ENCODE measurements at regions not wholly inside any gene's neighbourhood (a gene's known extent, or its start where the extent isn't known, plus 50 kb on each side); places are given as distances from the start of the nearest gene placed in this dataset.

DNA sequence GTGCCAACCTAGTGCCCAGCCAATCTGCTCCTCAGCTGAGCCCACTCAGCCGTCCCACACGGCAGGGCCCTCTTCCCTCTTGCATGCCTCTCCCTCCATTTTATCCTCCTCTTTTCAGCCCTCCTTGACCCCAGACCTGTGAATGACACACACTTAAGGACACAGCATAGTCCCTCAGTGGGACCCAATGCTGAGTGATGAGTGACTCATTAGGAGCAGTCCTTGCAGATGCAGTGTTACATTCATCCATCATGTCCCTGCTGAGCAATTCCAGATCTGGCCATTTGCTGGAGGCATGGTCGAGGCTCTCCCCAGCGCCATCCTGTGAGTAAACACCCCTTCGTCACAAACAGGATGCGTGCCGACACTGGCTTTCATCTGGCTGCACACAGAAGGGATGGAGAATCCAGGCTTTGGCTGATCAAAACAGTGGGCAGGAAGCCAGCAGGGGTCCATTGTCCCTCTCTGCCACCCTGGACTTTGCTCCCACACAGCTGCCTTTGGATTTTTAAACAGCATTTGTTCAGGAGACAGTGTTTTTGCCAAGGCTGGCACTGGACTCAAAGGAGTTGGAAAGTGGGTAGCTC lies 122.6 kb downstream of the AXIN2 start:
- POLR2A ChIA-PET (ENCODE audit: unreplicated experiment): no interaction called here

More for the DNA sequence above, 122.6 kb downstream of the AXIN2 start:
- H3K36me3 ChIP-seq (ENCODE audit: control insufficient read depth, insufficient read depth, low read length): no peaks in the 10 kb centered on the region
- dilution Hi-C loops (cut with HindIII; ENCODE audit: low sequenced_read_pairs, unreplicated experiment): no loop called here
- H3K4me1 ChIP-seq (ENCODE audit: control insufficient read depth, insufficient read depth, low read length): no peaks in the 10 kb centered on the region
- H2BK5ac ChIP-seq (ENCODE audit: low read depth, low read length, poor library complexity, severe bottlenecking): no peak overlapping the region
- no peak overlapping the region for H2BK15ac ChIP-seq (ENCODE audit: low read depth, low read length)
- no peak overlapping the region for H3K4me2 ChIP-seq (ENCODE audit: low read depth, low read length)
- intact Hi-C loops (cut with micrococcal nuclease): no loop called here
- no peak overlapping the region for H3K14ac ChIP-seq (replicated peaks; ENCODE audit: low read depth, low read length)
- H4K5ac ChIP-seq (ENCODE audit: low read depth, low read length): no peak overlapping the region
- no peak overlapping the region for H4K91ac ChIP-seq (ENCODE audit: insufficient read depth, low read depth, low read length)
- CTCF ChIA-PET: interaction anchor here (0.6 kb wide), 1 partner anchor 78 kb away, joined by 3 read pairs; no protein-coding TSS in a partner anchor
- in situ Hi-C loops (cut with MboI; ENCODE audit: low sequenced_read_pairs): no loop called here
- no peak overlapping the region for H3K18ac ChIP-seq (ENCODE audit: low read depth, low read length)
- H4K20me1 ChIP-seq (ENCODE audit: insufficient read depth, low read length): no peaks in the 10 kb centered on the region
- no peak overlapping the region for H3K56ac ChIP-seq (ENCODE audit: extremely low read depth, insufficient read depth, low read length)
- H3K23ac ChIP-seq (ENCODE audit: low read depth, low read length): no peak overlapping the region
- no peak overlapping the region for H3K27ac ChIP-seq (ENCODE audit: insufficient read depth, low read length)
- TF ChIP-seq MXI1 (IDR thresholded peaks at IDR 0.05; ENCODE audit: borderline replicate concordance, low read depth, low read length) (no peak), BHLHE40 (IDR thresholded peaks at IDR 0.05; ENCODE audit: low read depth, low read length) (no peak), CHD1 (IDR thresholded peaks at IDR 0.05; ENCODE audit: low read depth, low read length) (no peak), SMC3 (IDR thresholded peaks at IDR 0.05; ENCODE audit: low read depth, low read length) (no peak), MAZ (IDR thresholded peaks at IDR 0.05; ENCODE audit: borderline replicate concordance, low read depth, low read length) (no peak), NFE2L2 (IDR thresholded peaks at IDR 0.05; ENCODE audit: low read depth, low read length) (no peak), CEBPB (IDR thresholded peaks at IDR 0.05; ENCODE audit: low read depth, low read length) (no peak), RAD21 (IDR thresholded peaks at IDR 0.05; ENCODE audit: low read length) (no peak), RFX5 (IDR thresholded peaks at IDR 0.05; ENCODE audit: low read depth, low read length) (no peak), MAFK (IDR thresholded peaks at IDR 0.05; ENCODE audit: low read depth, low read length) (no peak), FOS (IDR thresholded peaks at IDR 0.05; ENCODE audit: low read depth, low read length) (no peak), USF2 (IDR thresholded peaks at IDR 0.05; ENCODE audit: low read depth, low read length) (no peak), POLR2A (IDR thresholded peaks at IDR 0.05; ENCODE audit: low read depth, low read length) (no peak)
- TF ChIP-seq, protein P1, sequence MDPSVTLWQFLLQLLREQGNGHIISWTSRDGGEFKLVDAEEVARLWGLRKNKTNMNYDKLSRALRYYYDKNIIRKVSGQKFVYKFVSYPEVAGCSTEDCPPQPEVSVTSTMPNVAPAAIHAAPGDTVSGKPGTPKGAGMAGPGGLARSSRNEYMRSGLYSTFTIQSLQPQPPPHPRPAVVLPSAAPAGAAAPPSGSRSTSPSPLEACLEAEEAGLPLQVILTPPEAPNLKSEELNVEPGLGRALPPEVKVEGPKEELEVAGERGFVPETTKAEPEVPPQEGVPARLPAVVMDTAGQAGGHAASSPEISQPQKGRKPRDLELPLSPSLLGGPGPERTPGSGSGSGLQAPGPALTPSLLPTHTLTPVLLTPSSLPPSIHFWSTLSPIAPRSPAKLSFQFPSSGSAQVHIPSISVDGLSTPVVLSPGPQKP (IDR thresholded peaks at IDR 0.05; ENCODE audit: borderline replicate concordance, low read depth, low read length): no peak
- TF ChIP-seq, protein P2, sequence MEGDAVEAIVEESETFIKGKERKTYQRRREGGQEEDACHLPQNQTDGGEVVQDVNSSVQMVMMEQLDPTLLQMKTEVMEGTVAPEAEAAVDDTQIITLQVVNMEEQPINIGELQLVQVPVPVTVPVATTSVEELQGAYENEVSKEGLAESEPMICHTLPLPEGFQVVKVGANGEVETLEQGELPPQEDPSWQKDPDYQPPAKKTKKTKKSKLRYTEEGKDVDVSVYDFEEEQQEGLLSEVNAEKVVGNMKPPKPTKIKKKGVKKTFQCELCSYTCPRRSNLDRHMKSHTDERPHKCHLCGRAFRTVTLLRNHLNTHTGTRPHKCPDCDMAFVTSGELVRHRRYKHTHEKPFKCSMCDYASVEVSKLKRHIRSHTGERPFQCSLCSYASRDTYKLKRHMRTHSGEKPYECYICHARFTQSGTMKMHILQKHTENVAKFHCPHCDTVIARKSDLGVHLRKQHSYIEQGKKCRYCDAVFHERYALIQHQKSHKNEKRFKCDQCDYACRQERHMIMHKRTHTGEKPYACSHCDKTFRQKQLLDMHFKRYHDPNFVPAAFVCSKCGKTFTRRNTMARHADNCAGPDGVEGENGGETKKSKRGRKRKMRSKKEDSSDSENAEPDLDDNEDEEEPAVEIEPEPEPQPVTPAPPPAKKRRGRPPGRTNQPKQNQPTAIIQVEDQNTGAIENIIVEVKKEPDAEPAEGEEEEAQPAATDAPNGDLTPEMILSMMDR (conservative IDR thresholded peaks at IDR 0.05; ENCODE audit: low read depth, low read length): no peak
- no peaks in the 10 kb centered on the region for H3K9me1 ChIP-seq (ENCODE audit: insufficient read depth, low read length)
- no peaks in the 10 kb centered on the region for H3K79me1 ChIP-seq (ENCODE audit: low read depth in 1 of 2, low read length in 2 of 2)
- no CpG with 5 or more reads among the region's 7 CpGs for WGBS, 2 experiments (ENCODE audit: extremely low coverage in 2 of 2, insufficient read length in 1 of 2)
- H3K4me3 ChIP-seq (ENCODE audit: insufficient read depth, low read depth, low read length): no peak overlapping the region
- no peak overlapping the region for H2BK20ac ChIP-seq (ENCODE audit: low read depth, low read length)
- H2BK120ac ChIP-seq (ENCODE audit: low read depth, low read length): no peak overlapping the region
- ATAC-seq (ENCODE audit: low read depth): no peak
- no peak overlapping the region for H4K8ac ChIP-seq (ENCODE audit: low read depth in 2 of 2, low read length in 2 of 2)
- H2AK5ac ChIP-seq (ENCODE audit: low read depth, low read length): no peak overlapping the region
- no peak overlapping the region for H2AK9ac ChIP-seq (replicated peaks; ENCODE audit: low read depth, low read length, poor library complexity)
- no peak overlapping the region for H3K4ac ChIP-seq (ENCODE audit: low read depth, low read length)
- H3K9me3 ChIP-seq (ENCODE audit: control insufficient read depth, insufficient read depth, low read length): no peaks in the 10 kb centered on the region
- no peak overlapping the region for H2AFZ ChIP-seq (replicated peaks; ENCODE audit: low read length, poor library complexity)
- peak; percentile 22 for DNase-seq
- peaks cover 17% of the 10 kb centered on the region for H3K27me3 ChIP-seq (ENCODE audit: control insufficient read depth, insufficient read depth, low read length)
- no peak overlapping the region for H3K9ac ChIP-seq (ENCODE audit: low read depth, low read length)
- BruUV-seq (replicated peaks): no TSS peak

Measured in IMR-90 (cell line).